Loucy (cell line): ENCODE measurements at regions not wholly inside any gene's neighbourhood (a gene's known extent, or its start where the extent isn't known, plus 50 kb on each side); places are given as distances from the start of the nearest gene placed in this dataset.

Source experiments
- EZH2phosphoT487 ChIP-seq: fragments of 200-600 bp; IDR thresholded peaks from 2 replicates; pipeline ENCODE4 v1.6.1; 2018; ENCODE audit warnings: antibody characterized with exemption, mild to moderate bottlenecking, moderate library complexity, borderline replicate concordance
- TF ChIP-seq, protein P1 (sequence below): fragments of 200-600 bp; sonication (generic); conservative IDR thresholded peaks from 2 replicates; pipeline ENCODE4 v1.5.1; 2014; ENCODE audit warnings: mild to moderate bottlenecking, antibody characterized with exemption, low read length

DNA sequence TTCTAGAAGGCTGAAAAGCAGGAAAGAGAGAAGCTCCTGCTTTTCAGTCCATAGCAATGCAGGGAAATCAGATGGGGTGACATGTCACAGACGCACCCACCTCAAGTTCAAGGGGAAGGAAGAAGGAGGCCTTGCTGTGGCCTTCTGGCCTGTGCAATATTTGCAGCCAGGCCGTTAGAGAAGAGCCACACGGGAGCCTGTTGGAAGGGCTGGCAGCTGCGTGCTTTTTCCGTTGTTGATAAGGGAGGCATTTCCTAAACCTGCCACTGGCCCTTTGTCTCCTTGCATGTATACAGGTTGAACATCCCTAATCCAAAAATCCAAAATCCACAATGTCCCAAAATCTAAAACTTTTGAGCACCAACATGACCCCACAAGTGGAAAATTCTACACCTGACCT, 492.5 kb upstream of the ZMIZ1 start:
- TF ChIP-seq, protein P1, sequence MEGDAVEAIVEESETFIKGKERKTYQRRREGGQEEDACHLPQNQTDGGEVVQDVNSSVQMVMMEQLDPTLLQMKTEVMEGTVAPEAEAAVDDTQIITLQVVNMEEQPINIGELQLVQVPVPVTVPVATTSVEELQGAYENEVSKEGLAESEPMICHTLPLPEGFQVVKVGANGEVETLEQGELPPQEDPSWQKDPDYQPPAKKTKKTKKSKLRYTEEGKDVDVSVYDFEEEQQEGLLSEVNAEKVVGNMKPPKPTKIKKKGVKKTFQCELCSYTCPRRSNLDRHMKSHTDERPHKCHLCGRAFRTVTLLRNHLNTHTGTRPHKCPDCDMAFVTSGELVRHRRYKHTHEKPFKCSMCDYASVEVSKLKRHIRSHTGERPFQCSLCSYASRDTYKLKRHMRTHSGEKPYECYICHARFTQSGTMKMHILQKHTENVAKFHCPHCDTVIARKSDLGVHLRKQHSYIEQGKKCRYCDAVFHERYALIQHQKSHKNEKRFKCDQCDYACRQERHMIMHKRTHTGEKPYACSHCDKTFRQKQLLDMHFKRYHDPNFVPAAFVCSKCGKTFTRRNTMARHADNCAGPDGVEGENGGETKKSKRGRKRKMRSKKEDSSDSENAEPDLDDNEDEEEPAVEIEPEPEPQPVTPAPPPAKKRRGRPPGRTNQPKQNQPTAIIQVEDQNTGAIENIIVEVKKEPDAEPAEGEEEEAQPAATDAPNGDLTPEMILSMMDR = no peak
- TF ChIP-seq EZH2phosphoT487 = no peak
